ENCODE measurements at regions not wholly inside any gene's neighbourhood (a gene's known extent, or its start where the extent isn't known, plus 50 kb on each side); places are given as distances from the start of the nearest gene placed in this dataset.

GRCh38 chr10:118484152-118484871 lies 111.1 kb downstream of the PRLHR start:
- H3K4me3 ChIP-seq (ENCODE audit: low read length): no peak overlapping the region
- no peaks in the 10 kb centered on the region for H4K20me1 ChIP-seq (ENCODE audit: low read length)
- ATAC-seq (no peak), DNase-seq (no peak)
- no peak overlapping the region for H2AFZ ChIP-seq (ENCODE audit: low read length)
- no peaks in the 10 kb centered on the region for H3K9me3 ChIP-seq (ENCODE audit: low read length)
- H3K27ac ChIP-seq (ENCODE audit: low read length): no peak overlapping the region
- H3K79me2 ChIP-seq (ENCODE audit: low read length): no peaks in the 10 kb centered on the region
- no peaks in the 10 kb centered on the region for H3K27me3 ChIP-seq (ENCODE audit: low read length)
- no peak for TF ChIP-seq CTCF (conservative IDR thresholded peaks at IDR 0.05; ENCODE audit: low read depth, low read length)
- TF ChIP-seq EZH2phosphoT487 (IDR thresholded peaks at IDR 0.05; ENCODE audit: borderline replicate concordance, low read length): no peak
- TF ChIP-seq EZH2 (IDR thresholded peaks at IDR 0.05; ENCODE audit: low read length, unreplicated experiment): no peak
- H3K4me2 ChIP-seq (ENCODE audit: low read length): no peak overlapping the region
- POLR2A ChIA-PET (ENCODE audit: unreplicated experiment): no interaction called here
- no peaks in the 10 kb centered on the region for H3K4me1 ChIP-seq (ENCODE audit: insufficient read depth, low read length)
- CTCF ChIA-PET: no interaction called here
- no peaks in the 10 kb centered on the region for H3K36me3 ChIP-seq (ENCODE audit: low read depth, low read length)
- H3K9me2 ChIP-seq (replicated peaks; ENCODE audit: low read length): no peaks in the 10 kb centered on the region
- no TSS peak for BruUV-seq (replicated peaks)
- no peak overlapping the region for H3K9ac ChIP-seq (ENCODE audit: low read length)
- no peaks in the 10 kb centered on the region for H3F3A ChIP-seq (ENCODE audit: low read length, unreplicated experiment)
- intact Hi-C loops (cut with micrococcal nuclease): no loop called here

DNA sequence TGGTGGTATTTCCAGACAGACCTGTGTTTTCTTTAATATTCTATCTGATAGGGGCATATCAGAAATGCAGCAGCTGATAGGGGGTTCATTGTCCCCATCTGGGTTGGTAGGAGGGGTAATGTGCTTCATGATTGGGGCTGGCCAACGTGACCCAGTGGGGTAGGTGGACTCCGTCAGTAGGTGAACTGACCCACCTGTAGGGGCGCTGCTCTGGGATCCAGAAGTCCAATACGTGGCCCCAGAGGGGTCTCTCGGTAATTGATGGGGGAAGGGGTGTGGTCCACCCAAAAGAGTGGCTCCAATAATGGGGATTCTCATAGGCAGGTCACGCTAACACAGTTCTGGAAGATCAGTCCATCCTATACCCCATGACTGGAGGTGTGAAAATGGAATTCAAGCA lies 112.0 kb downstream of the PRLHR start:
- DNase-seq: no peak
- TF ChIP-seq CTCF (conservative IDR thresholded peaks at IDR 0.05; ENCODE audit: low read depth, low read length) (peak; percentile 24; the same call in 1 of the 2 replicates), EZH2phosphoT487 (IDR thresholded peaks at IDR 0.05; ENCODE audit: borderline replicate concordance, low read length) (no peak)
- Histone ChIP-seq H3F3A (ENCODE audit: low read length, unreplicated experiment) (no peaks in the 10 kb centered on the region), H3K4me2 (ENCODE audit: low read length) (no peak overlapping the region), H3K27me3 (ENCODE audit: low read length) (no peaks in the 10 kb centered on the region), H3K36me3 (ENCODE audit: low read depth, low read length) (no peaks in the 10 kb centered on the region), H3K9ac (ENCODE audit: low read length) (no peak overlapping the region), H3K9me3 (ENCODE audit: low read length) (no peaks in the 10 kb centered on the region), H2AFZ (ENCODE audit: low read length) (no peak overlapping the region), H3K4me3 (ENCODE audit: low read length) (no peak overlapping the region), H3K27ac (ENCODE audit: low read length) (no peak overlapping the region), H3K79me2 (ENCODE audit: low read length) (no peaks in the 10 kb centered on the region), H3K4me1 (ENCODE audit: insufficient read depth, low read length) (no peaks in the 10 kb centered on the region), H4K20me1 (ENCODE audit: low read length) (no peaks in the 10 kb centered on the region), H3K9me2 (replicated peaks; ENCODE audit: low read length) (no peaks in the 10 kb centered on the region)
- intact Hi-C loops (cut with micrococcal nuclease): no loop called here
- POLR2A ChIA-PET (ENCODE audit: unreplicated experiment): no interaction called here
- CTCF ChIA-PET: no interaction called here
- BruUV-seq (replicated peaks): no TSS peak
- ATAC-seq: no peak

DNA sequence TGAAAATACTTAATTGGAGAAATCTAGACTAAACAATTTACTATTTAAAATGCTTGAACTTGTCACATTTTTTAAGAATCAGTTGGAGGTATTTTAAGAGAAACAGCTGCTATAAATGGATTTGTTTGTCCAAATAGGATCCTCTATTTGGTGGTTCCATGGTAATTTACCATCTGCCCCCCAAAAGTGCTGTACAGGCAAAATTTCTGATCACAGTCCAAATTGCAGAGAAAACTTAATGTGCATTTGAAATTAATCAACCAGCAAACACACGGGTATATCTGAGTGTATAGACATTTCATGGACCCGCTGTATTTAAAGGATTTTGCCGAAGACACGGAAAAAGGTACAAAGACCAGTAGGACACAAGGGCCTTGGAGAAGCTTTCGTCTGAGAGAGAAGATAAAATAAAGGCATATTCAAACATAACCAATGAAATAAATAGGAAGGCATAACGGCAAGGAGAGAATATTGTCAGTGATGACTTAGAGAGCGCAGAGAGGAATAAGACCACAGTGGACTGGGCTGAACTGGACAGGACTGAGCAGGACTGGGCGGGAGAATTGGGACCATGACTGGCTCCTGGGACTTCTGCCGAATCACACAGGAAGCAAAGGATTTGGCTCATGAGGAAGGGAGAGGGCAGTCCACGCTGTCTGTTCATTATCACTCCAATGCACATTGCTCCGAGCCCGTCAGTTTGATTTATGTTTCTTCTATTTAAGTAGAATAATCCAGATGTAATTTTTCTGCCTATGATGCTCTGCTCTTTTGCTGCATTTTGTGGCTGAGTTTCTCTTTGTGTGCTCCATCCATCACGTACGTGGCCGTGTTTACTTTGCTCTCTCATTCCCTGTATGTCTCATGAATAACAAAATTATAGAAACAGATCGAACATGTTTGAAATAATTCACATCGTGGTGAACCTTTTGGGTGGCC lies 112.8 kb downstream of the PRLHR start:
- POLR2A ChIA-PET (ENCODE audit: unreplicated experiment): no interaction called here
- Histone ChIP-seq H3K36me3 (ENCODE audit: low read depth, low read length) (no peaks in the 10 kb centered on the region), H3K79me2 (ENCODE audit: low read length) (no peaks in the 10 kb centered on the region), H4K20me1 (ENCODE audit: low read length) (no peaks in the 10 kb centered on the region), H3K9me2 (replicated peaks; ENCODE audit: low read length) (no peaks in the 10 kb centered on the region), H3K27ac (ENCODE audit: low read length) (no peak overlapping the region), H3K9me3 (ENCODE audit: low read length) (no peaks in the 10 kb centered on the region), H3K4me2 (ENCODE audit: low read length) (no peak overlapping the region), H3K27me3 (ENCODE audit: low read length) (no peaks in the 10 kb centered on the region), H3K4me3 (ENCODE audit: low read length) (no peak overlapping the region), H3F3A (ENCODE audit: low read length, unreplicated experiment) (no peaks in the 10 kb centered on the region), H3K4me1 (ENCODE audit: insufficient read depth, low read length) (no peaks in the 10 kb centered on the region), H3K9ac (ENCODE audit: low read length) (no peak overlapping the region), H2AFZ (ENCODE audit: low read length) (no peak overlapping the region)
- no peak for TF ChIP-seq EZH2phosphoT487 (IDR thresholded peaks at IDR 0.05; ENCODE audit: borderline replicate concordance, low read length)
- no peak for TF ChIP-seq CTCF (conservative IDR thresholded peaks at IDR 0.05; ENCODE audit: low read depth, low read length)
- TF ChIP-seq EZH2 (IDR thresholded peaks at IDR 0.05; ENCODE audit: low read length, unreplicated experiment): no peak
- ATAC-seq: no peak
- BruUV-seq (replicated peaks): no TSS peak
- no peak for DNase-seq
- intact Hi-C loops (cut with micrococcal nuclease): no loop called here
- CTCF ChIA-PET: no interaction called here

Measured in PC-3 (cell line).